Lung microvascular endothelial cell (primary cell): ENCODE measurements at regions not wholly inside any gene's neighbourhood (a gene's known extent, or its start where the extent isn't known, plus 50 kb on each side); places are given as distances from the start of the nearest gene placed in this dataset.

Source experiments
- DNase-seq, 2 donors: peaks; one replicate each; pipeline versions ENCODE4 v3.0.0 to v3.0.0-alpha.2; 2010; ENCODE audit warnings: low read depth in 2 of 2

DNA sequence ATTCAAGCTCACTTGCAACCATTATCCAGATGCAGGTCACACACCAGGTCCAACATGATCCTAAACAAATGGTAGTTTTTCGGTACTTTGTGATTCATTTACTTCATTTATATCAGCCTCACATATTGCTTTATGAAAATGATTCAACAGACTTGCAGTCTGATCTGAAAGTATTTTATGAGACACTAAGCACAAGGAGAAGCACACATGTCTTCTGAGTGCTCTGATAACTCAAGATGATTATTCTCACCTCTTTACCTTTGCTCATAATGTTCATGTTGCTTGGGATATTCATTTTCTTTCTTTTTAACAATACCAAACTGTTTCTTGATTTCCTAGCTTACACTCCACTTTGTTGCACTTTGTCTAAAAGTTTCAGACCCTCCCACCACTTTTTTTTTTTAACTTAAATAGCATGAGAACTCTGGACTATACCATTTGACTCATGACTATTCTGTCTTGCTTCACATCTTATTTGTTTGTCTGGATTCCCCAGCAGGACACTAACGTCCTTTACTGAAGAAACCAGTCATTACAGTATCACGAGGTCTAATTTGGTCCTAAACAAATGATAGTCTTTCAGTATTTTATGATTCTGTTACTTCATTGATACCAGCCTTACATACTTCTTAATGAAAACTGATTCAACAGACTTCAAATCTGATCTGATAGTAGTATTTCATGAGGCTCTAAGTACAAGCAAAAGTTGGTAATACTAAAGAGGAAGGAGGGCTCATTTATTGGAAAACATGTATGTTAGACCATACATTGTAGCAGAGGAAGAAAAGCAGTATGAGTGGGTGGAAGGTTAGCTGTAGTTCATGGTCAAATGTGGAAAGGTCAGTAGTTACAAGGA lies 171.8 kb upstream of the AHR start:
- no peak for DNase-seq

GRCh38 chr7:17129218-17129617 lies 169.2 kb upstream of the AHR start:
- DNase-seq, result no peak

DNA sequence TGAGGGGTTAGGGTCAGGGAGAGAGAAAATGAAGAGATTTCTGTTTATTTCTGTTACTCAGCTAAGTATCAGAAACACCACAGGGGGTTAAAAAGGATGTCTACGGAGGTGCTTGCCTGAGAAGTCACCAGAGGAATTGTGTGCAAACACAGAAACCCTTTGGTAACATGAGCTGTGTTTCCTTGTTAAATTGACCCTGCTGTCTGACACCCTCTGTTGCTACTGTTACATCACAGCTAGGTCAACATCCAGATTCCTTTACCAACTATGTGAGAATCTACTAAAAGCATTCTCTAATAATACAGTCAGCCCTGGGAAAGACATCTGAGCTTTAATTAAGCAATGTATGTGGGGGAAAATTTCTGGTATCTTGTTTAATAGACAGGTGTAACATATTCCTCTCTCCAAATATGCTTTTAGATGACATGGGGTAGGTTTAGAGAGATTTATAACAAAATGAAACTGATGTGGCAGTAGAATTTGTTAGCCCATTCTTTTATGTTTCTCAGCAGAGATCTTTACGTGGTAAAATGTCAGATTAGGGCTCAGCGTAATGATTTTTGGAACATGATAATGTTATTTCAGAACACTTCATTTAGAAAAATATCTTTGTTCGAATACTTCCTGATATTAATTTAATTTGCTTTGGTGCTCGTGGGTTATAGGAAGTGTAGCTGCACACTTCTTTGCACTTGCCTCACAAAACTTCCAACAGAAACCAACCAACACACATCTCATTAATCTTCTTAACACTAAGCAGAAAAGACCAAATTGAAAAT lies 168.0 kb upstream of the AHR start:
- peak; percentile 43 to 47 for DNase-seq

DNA sequence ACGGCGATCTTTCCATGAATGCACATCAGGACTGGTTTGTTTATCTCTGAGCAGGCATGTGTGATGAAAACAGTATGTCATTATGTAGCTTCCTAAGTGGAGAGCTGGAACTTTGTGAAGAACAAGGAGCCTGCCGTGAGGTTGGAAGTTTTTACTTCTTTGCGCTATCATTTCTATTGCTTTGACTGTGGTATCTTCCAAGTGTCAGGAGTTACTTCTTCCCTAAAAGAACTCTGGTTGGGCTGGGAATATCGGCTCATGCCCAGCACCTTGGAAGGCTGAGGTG lies 167.4 kb upstream of the AHR start:
- DNase-seq, result no peak

DNA sequence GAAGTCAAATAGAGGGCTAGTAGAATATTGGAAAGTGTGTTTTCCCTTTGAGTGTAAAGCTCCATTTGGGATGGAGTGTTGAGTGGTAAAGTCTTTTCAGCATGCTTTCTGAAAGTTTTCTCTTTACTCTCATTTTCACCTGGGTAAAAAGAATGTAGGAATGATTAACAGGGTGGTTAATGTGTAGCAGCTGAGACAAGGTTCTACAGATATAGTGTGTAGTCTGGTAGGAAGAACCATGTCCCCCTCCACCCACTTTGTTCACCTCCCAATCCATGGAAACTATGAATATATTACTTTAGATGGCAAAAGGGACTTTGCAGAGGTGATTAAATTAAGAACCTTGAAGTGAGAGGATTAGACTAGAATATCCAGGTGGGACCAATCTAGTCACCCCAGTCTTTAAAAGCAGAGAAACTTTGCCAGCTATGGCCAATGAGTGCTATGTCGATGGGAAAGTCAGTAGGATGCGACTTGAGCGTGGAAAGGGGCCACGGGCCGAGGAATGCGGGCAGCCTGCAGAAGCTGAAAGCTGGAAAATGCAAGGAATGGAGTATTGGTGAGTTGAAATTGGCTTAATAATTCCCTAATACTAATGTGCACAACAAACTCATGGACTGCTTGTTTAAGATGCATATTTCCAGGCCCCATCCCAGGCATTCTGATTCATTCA lies 166.3 kb upstream of the AHR start:
- DNase-seq, result no peak

- no peak for DNase-seq
Measured at GRCh38 chr7:17132726-17133125, 165.7 kb upstream of the AHR start.

DNA sequence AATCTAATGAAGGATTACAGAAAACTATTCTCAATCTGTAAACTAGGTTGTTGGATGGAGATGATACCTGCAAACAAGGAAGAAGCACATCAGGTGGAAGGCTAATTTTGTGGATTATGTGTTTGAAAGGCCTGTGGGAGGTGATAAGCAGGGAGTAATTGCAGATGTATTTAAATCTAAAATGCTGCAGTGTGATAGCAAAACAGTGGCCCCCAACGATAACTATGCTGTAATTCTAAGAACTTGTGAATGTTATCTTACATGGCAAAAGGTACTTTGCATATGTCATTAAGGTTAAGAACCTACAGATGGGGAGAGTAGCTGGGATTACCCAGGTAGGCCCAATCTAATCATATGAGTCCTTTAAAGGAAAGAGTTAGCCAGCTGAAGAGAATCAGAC lies 164.5 kb upstream of the AHR start:
- no peak for DNase-seq

DNA sequence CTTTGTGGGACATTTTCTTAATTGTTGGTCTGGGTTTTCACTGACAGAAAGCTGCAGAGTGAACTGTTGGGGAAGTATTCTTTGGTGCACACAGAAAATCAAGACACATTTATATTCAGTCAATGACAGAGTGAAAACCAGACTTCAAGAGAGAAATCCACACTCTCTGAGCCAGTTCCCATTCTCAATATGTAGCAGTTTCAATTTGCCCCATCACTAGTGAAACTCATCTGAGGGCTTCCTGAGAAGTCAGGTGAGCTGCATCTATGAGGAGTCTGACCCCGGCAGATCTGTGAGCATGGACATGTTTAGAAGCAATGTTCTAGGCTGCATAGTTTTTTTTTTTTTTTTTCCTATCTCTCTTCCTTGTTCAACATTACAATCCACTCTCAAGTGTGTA lies 163.7 kb upstream of the AHR start:
- no peak for DNase-seq

DNA sequence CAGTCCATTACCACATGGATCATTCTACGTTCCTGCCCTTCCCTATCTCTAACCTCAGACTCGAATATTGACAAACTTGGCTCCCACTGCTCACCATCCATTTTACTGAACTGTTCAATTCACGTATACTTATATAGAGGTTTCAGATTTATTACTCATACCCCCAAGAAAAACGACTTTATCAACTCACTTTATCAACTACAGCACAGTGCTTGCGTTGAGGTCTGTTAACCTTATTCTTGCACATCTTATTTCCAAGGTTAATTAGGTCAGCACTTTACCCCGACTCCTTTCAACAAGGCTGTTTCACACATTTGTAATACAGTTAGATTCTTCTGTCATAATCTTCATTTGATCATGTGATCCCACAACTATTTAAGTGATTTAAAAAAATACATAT lies 162.3 kb upstream of the AHR start:
- no peak for DNase-seq

GRCh38 chr7:17139081-17139480 lies 159.4 kb upstream of the AHR start:
- no peak for DNase-seq

DNA sequence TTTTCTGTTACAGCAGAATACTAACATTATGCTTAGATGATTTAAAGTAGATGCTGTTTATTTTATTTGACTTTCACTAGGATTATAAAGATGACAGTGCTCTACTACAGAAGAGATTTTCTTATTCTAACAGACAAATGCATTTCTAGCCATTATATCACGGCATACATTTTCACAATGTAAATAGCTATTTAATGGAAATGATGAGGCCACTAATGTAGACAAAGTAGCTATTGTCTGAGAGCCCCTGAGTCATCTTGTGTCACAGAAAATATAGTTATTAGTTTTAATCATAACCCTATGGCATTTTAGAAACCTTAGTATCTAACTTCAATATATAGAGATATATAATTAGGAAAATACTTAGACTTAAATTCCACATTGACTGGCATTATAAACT lies 158.0 kb upstream of the AHR start:
- DNase-seq, result no peak

GRCh38 chr7:17142831-17143541 lies 155.5 kb upstream of the AHR start:
- DNase-seq, result no peak

DNA sequence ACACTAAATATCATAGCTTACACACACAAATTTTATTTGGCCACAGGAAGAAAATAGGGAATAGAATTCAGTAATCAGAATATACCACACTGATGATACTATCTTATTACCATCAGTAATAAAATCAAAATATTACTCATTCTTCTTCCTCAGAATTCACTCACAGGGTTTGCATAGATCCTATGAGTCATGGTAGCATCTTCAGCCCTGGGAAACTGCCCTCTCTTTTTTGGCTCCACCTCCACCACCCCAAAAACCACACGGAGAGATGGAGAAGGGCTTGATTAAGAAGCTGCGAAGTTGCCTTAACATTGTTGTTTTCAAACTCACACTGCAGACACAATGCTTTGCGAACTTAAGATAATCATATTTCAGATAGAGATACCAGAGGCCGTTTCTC lies 154.1 kb upstream of the AHR start:
- peak in 1 of 2 donors; percentile 4 for DNase-seq

GRCh38 chr7:17146621-17147020 lies 151.8 kb upstream of the AHR start:
- no peak for DNase-seq

DNA sequence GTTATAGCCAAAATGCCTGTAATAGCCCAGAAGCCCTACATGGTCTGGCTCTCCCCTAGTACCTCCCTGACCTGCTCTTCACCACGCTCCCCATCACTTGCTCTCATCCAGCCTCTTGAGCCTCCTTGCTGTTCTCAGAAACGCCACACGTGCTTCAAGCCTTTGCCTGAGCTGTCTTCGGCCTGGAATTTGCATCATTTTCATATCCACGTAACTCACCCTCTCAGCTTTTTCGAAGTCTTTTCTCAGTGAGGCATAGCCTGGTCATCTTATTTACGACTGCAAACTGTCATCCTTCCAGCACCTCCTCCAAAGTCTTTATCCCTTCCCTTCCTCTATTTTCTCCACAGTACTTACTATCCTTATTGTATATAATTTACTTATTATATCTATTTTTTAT lies 151.0 kb upstream of the AHR start:
- DNase-seq, result no peak

DNA sequence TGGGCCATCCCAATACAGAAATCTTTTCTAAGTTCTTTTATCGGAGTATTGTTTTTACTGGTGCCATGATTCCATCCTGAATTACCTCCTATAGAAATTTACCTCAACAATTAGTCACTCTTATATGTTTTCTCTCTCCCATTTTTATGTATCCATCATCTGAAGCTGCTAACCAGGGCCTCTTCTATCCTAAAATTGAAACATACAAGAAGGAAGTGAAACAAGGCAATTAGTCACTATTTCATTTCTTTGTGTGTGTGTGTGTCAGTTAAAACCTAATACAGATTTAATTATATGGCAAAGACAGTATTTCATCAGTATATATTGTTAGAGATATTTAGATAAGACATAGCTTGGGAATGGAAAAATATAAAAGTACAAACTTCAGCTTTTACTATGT lies 148.4 kb upstream of the AHR start:
- no peak for DNase-seq

DNA sequence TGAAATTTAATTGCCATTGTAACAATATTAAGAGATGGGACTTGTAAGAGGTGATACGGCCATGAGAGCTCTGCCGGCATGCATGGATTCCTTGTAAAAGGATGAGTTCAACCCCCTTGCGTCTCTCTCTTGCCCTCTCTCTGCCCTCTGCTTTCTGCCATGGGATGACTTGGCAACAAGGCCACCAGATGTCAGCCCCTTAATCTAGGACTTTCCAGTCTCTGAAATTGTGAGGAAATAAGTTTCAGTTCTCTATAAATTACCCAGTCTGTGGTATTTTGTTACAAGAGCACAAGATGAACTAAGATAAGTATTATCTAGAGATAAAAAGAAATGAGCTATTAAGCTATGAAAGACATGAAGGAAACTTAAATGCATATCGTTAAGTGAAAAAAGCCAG lies 145.7 kb upstream of the AHR start:
- no peak for DNase-seq

DNA sequence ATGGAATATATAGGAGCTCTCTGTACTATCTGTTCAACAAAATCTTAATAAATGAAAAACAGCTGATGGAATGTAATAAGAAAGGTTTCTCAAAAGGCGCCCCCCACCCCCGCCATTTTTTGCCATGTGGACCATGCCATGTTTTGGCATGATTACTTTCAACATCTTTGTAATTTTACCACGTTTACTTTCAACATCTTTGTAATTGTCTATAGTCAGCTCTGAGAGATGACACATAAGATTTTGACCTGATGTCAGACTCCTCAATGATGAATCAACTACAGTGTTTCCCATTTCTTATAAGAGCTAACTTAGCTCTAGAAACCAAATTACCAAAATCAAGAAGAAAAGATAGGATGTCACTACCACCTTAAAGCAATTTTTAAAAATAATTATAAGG lies 144.9 kb upstream of the AHR start:
- DNase-seq, result no peak

DNA sequence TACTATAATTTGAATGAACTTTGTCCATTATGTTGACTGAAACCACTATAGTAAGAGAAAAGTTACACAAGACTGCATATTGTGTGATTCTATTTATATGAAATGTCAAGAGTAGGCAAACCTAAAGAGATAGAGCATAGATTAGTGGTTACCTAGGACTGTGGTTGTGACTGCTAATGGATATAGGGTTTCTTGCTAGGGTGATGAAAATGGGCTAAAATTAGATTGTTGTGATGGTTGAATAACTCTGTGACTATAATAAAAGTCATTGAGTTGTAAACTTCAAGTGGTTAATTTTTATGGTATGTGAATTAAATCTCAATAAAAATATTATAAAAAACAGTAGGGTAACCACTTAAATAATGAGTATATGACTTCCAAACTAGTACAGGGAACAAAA lies 142.9 kb upstream of the AHR start:
- DNase-seq, result no peak

DNA sequence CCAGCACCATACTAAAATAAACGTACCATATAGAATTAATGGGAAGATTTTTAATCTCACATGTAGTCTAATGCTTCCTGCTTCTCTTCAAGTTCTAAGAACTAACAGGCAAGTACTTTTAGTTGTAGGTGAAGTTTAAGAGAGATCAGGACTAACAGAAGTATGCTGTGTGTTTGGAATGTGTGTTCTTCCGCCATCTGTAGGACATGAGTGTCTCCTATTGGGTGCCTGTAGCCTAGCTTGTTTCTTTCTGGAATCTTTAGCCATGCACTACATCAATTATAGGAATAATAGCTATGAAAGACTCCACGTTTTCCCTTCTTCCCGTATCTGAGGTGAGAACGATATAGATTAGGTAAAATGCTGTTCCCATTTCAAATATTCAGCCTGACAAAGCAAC lies 140.2 kb upstream of the AHR start:
- no peak for DNase-seq

- no peak for DNase-seq
Measured at GRCh38 chr7:17159500-17160037, 138.9 kb upstream of the AHR start.

DNA sequence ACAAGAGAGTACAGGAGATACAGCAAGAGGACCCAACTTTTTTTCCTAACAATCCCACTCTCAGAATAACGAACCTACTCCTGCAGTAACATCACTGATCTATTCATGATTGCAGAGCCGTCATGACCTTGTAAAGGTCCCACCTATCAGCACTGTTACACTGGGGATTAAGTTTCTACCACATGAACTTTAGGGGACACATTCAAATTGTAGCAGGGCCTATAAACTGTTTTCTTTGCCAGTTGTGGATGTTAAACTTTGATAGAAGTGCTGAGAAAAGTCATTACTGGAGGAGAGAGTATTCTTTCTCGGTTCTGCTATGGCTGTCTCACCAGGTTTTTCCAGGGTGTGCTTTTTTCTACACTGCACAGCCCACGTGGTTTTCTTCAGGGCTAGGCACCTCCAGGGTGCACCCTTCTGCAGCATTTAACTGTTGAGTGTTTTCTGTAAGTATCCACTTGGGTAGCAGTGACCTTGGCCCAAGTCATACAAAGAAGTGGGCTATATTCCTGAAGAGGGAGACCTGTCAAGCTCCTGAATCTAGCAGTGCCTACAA lies 131.6 kb upstream of the AHR start:
- no peak for DNase-seq
